BLaER1 treated with 17β-estradiol and CSF1 and Interleukin-3, amounts not matched to agents 10 nM and 100 nM (cell line): ENCODE measurements at regions not wholly inside any gene's neighbourhood (a gene's known extent, or its start where the extent isn't known, plus 50 kb on each side); places are given as distances from the start of the nearest gene placed in this dataset.
"Not testable (repeated sequence)": the region's sequence is repeated elsewhere in the genome, so short reads cannot be mapped to it uniquely, and the experiment has no call there.

Experiments
- H3K27ac ChIP-seq, 11 experiments: shearing (Covaris generic); formaldehyde crosslinking; 2 replicates each; pipeline ENCODE4 v1.8.1; 2022
- H3K27me3 ChIP-seq, 11 experiments: shearing (Covaris generic); formaldehyde crosslinking; 2 replicates each; pipeline ENCODE4 v1.8.1; 2022
- H3K36me3 ChIP-seq, 11 experiments: shearing (Covaris generic); formaldehyde crosslinking; 2 replicates each; pipeline ENCODE4 v1.8.1; 2022
- H3K4me1 ChIP-seq, 10 experiments: shearing (Covaris generic); formaldehyde crosslinking; 2 replicates each; pipeline ENCODE4 v1.8.1; 2022
- H3K4me2 ChIP-seq, 11 experiments: shearing (Covaris generic); formaldehyde crosslinking; 2 replicates each; pipeline ENCODE4 v1.8.1; 2022
- H3K4me3 ChIP-seq, 10 experiments: shearing (Covaris generic); formaldehyde crosslinking; 2 replicates each; pipeline ENCODE4 v1.8.1; 2022
- H3K9ac ChIP-seq, 11 experiments: shearing (Covaris generic); formaldehyde crosslinking; 2 replicates each; pipeline ENCODE4 v1.8.1; 2022
- H3K9me3 ChIP-seq, 11 experiments: shearing (Covaris generic); formaldehyde crosslinking; replicated peaks in 1 of 11; 2 replicates each; pipeline ENCODE4 v1.8.1; 2022
- H4K20me1 ChIP-seq, 11 experiments: shearing (Covaris generic); formaldehyde crosslinking; 2 replicates each; pipeline ENCODE4 v1.8.1; 2022
- Cebpa-rat ChIP-seq, 11 experiments: shearing (Covaris generic); IDR thresholded peaks; 2 replicates each; pipeline ENCODE4 v1.8.1; 2022

GRCh38 chr2:228527197-228527881 lies 345.9 kb upstream of the SPHKAP start:
- Histone ChIP-seq H3K9ac (no peak overlapping the region), H3K27ac (no peak overlapping the region), H3K4me3 (no peak overlapping the region), H3K36me3 (no peaks in the 10 kb centered on the region), H3K4me2 (no peak overlapping the region), H3K27me3 (no peaks in the 10 kb centered on the region), H3K9me3 (peaks cover 0 to 13% (median 9%) of the 10 kb centered on the region in 11 experiments; a peak in 10 of 22 replicates), H4K20me1 (no peaks in the 10 kb centered on the region), H3K4me1 (no peaks in the 10 kb centered on the region)
- TF ChIP-seq Cebpa-rat (IDR thresholded peaks at IDR 0.05): no peak

GRCh38 chr2:228526687-228527086 lies 345.2 kb upstream of the SPHKAP start:
- no peaks in the 10 kb centered on the region for H3K36me3 ChIP-seq
- no peak overlapping the region for H3K4me3 ChIP-seq

GRCh38 chr2:228522977-228523376 lies 341.5 kb upstream of the SPHKAP start:
- no peaks in the 10 kb centered on the region for H4K20me1 ChIP-seq

More at GRCh38 chr2:228526687-228527086, 345.2 kb upstream of the SPHKAP start:
- H3K9me3 ChIP-seq: peaks cover 0 to 12% (median 6%) of the 10 kb centered on the region in 11 experiments; a peak in 7 of 22 replicates
- H3K27me3 ChIP-seq: no peaks in the 10 kb centered on the region
- no peaks in the 10 kb centered on the region for H3K4me1 ChIP-seq
- H4K20me1 ChIP-seq: no peaks in the 10 kb centered on the region
- no peak overlapping the region for H3K4me2 ChIP-seq
- no peak overlapping the region for H3K9ac ChIP-seq
- no peak for TF ChIP-seq Cebpa-rat (IDR thresholded peaks at IDR 0.05)
- H3K27ac ChIP-seq: no peak overlapping the region

GRCh38 chr2:228522276-228522675 lies 340.8 kb upstream of the SPHKAP start:
- no peak for TF ChIP-seq Cebpa-rat (IDR thresholded peaks at IDR 0.05)
- Histone ChIP-seq H3K4me3 (no peak overlapping the region), H3K4me2 (no peak overlapping the region), H3K27me3 (no peaks in the 10 kb centered on the region), H3K9ac (no peak overlapping the region), H3K36me3 (no peaks in the 10 kb centered on the region), H3K27ac (no peak overlapping the region), H3K9me3 (peaks cover 0 to 12% (median 0%) of the 10 kb centered on the region in 11 experiments; a peak in 3 of 22 replicates), H4K20me1 (no peaks in the 10 kb centered on the region), H3K4me1 (no peaks in the 10 kb centered on the region)

More at GRCh38 chr2:228522977-228523376, 341.5 kb upstream of the SPHKAP start:
- H3K27ac ChIP-seq: no peak overlapping the region
- H3K9me3 ChIP-seq: peaks cover 0 to 12% (median 0%) of the 10 kb centered on the region in 11 experiments; a peak in 3 of 22 replicates
- no peak overlapping the region for H3K4me2 ChIP-seq
- TF ChIP-seq Cebpa-rat (IDR thresholded peaks at IDR 0.05): no peak
- no peaks in the 10 kb centered on the region for H3K36me3 ChIP-seq
- no peak overlapping the region for H3K9ac ChIP-seq
- no peaks in the 10 kb centered on the region for H3K4me1 ChIP-seq
- no peak overlapping the region for H3K4me3 ChIP-seq
- H3K27me3 ChIP-seq: no peaks in the 10 kb centered on the region

GRCh38 chr2:228519561-228519960 lies 338.1 kb upstream of the SPHKAP start:
- H4K20me1 ChIP-seq: no peaks in the 10 kb centered on the region
- H3K4me3 ChIP-seq: no peak overlapping the region
- H3K4me2 ChIP-seq: no peak overlapping the region
- H3K9ac ChIP-seq: no peak overlapping the region
- no peak for TF ChIP-seq Cebpa-rat (IDR thresholded peaks at IDR 0.05)
- no peaks in the 10 kb centered on the region for H3K27me3 ChIP-seq
- H3K4me1 ChIP-seq: no peaks in the 10 kb centered on the region
- no peak overlapping the region for H3K27ac ChIP-seq
- peaks cover 0 to 12% (median 0%) of the 10 kb centered on the region in 11 experiments; a peak in 3 of 22 replicates for H3K9me3 ChIP-seq
- H3K36me3 ChIP-seq: no peaks in the 10 kb centered on the region

GRCh38 chr2:228516019-228516418 lies 334.5 kb upstream of the SPHKAP start:
- Histone ChIP-seq H3K4me2 (no peak overlapping the region), H3K36me3 (no peaks in the 10 kb centered on the region), H4K20me1 (no peaks in the 10 kb centered on the region), H3K27me3 (no peaks in the 10 kb centered on the region), H3K27ac (no peak overlapping the region), H3K9ac (no peak overlapping the region), H3K9me3 (no peaks in the 10 kb centered on the region), H3K4me1 (no peaks in the 10 kb centered on the region), H3K4me3 (no peak overlapping the region)
- no peak for TF ChIP-seq Cebpa-rat (IDR thresholded peaks at IDR 0.05)

- H3K27ac ChIP-seq, H3K4me1 ChIP-seq, H3K4me3 ChIP-seq, H3K9me3 ChIP-seq, H3K4me2 ChIP-seq, H4K20me1 ChIP-seq, H3K36me3 ChIP-seq, H3K27me3 ChIP-seq, H3K9ac ChIP-seq: not testable (repeated sequence)
Observed at GRCh38 chr2:228513480-228513879, 332.0 kb upstream of the SPHKAP start.

GRCh38 chr2:228509021-228509420 lies 327.5 kb upstream of the SPHKAP start:
- H3K4me2 ChIP-seq: no peak overlapping the region
- no peak overlapping the region for H3K4me3 ChIP-seq
- no peak overlapping the region for H3K27ac ChIP-seq
- H4K20me1 ChIP-seq: no peaks in the 10 kb centered on the region
- no peaks in the 10 kb centered on the region for H3K27me3 ChIP-seq
- no peak overlapping the region for H3K9ac ChIP-seq
- H3K4me1 ChIP-seq: no peaks in the 10 kb centered on the region
- H3K9me3 ChIP-seq: no peaks in the 10 kb centered on the region
- no peaks in the 10 kb centered on the region for H3K36me3 ChIP-seq
- no peak for TF ChIP-seq Cebpa-rat (IDR thresholded peaks at IDR 0.05)

GRCh38 chr2:228507870-228508269 lies 326.4 kb upstream of the SPHKAP start:
- Histone ChIP-seq H3K4me3 (no peak overlapping the region), H3K4me2 (no peak overlapping the region), H3K9ac (no peak overlapping the region), H3K27ac (no peak overlapping the region), H3K9me3 (no peaks in the 10 kb centered on the region), H3K27me3 (no peaks in the 10 kb centered on the region), H3K4me1 (no peaks in the 10 kb centered on the region), H4K20me1 (no peaks in the 10 kb centered on the region), H3K36me3 (no peaks in the 10 kb centered on the region)
- TF ChIP-seq Cebpa-rat (IDR thresholded peaks at IDR 0.05): no peak

GRCh38 chr2:228507231-228507824 lies 325.8 kb upstream of the SPHKAP start:
- Histone ChIP-seq H3K4me1 (no peaks in the 10 kb centered on the region), H3K9me3 (no peaks in the 10 kb centered on the region), H3K36me3 (no peaks in the 10 kb centered on the region), H3K4me3 (no peak overlapping the region), H3K27me3 (no peaks in the 10 kb centered on the region), H4K20me1 (no peaks in the 10 kb centered on the region), H3K9ac (no peak overlapping the region), H3K4me2 (no peak overlapping the region), H3K27ac (no peak overlapping the region)
- TF ChIP-seq Cebpa-rat (IDR thresholded peaks at IDR 0.05): no peak
